ENCODE measurements at regions not wholly inside any gene's neighbourhood (a gene's known extent, or its start where the extent isn't known, plus 50 kb on each side); places are given as distances from the start of the nearest gene placed in this dataset.

GRCh38 chr4:104919406-104919805 lies 227.3 kb upstream of the TET2 start:
- no peak for TF ChIP-seq TEAD4 (IDR thresholded peaks at IDR 0.05)
- TF ChIP-seq REST (IDR thresholded peaks at IDR 0.05; ENCODE audit: low read depth): no peak
- TF ChIP-seq NFIC (IDR thresholded peaks at IDR 0.05): no peak
- no peak for TF ChIP-seq FOXM1 (IDR thresholded peaks at IDR 0.05; ENCODE audit: borderline replicate concordance, low read depth)
- no peak for TF ChIP-seq USF1 (IDR thresholded peaks at IDR 0.05)

GRCh38 chr4:104930298-104930697 lies 216.4 kb upstream of the TET2 start:
- TF ChIP-seq TEAD4 (IDR thresholded peaks at IDR 0.05) (no peak), TAF1 (IDR thresholded peaks at IDR 0.05; ENCODE audit: low read depth) (no peak)

- TF ChIP-seq RAD21 (IDR thresholded peaks at IDR 0.05; ENCODE audit: low read depth): peak; percentile 48
Observed at GRCh38 chr4:104930745-104931736, 215.6 kb upstream of the TET2 start.

- TF ChIP-seq REST (IDR thresholded peaks at IDR 0.05; ENCODE audit: low read depth) (no peak), RAD21 (IDR thresholded peaks at IDR 0.05; ENCODE audit: low read depth) (no peak), MAX (IDR thresholded peaks at IDR 0.05) (no peak), NFIC (IDR thresholded peaks at IDR 0.05) (no peak), USF1 (IDR thresholded peaks at IDR 0.05) (no peak), CEBPB (IDR thresholded peaks at IDR 0.05) (no peak), FOXM1 (IDR thresholded peaks at IDR 0.05; ENCODE audit: borderline replicate concordance, low read depth) (no peak), TEAD4 (IDR thresholded peaks at IDR 0.05) (no peak), YY1 (IDR thresholded peaks at IDR 0.05; ENCODE audit: low read depth) (no peak), ZBTB7A (IDR thresholded peaks at IDR 0.05; ENCODE audit: low read depth) (no peak), TCF12 (IDR thresholded peaks at IDR 0.05; ENCODE audit: low read depth) (no peak), EGR1 (IDR thresholded peaks at IDR 0.05) (no peak), TAF1 (IDR thresholded peaks at IDR 0.05; ENCODE audit: low read depth) (no peak)
Observed at GRCh38 chr4:104938624-104939023, 208.1 kb upstream of the TET2 start.

- TF ChIP-seq NFIC (IDR thresholded peaks at IDR 0.05): no peak
- no peak for TF ChIP-seq EP300 (IDR thresholded peaks at IDR 0.05; ENCODE audit: borderline replicate concordance)
- no peak for TF ChIP-seq FOXM1 (IDR thresholded peaks at IDR 0.05; ENCODE audit: borderline replicate concordance, low read depth)
- no peak for TF ChIP-seq EGR1 (IDR thresholded peaks at IDR 0.05)
- no peak for TF ChIP-seq REST (IDR thresholded peaks at IDR 0.05; ENCODE audit: low read depth)
Observed at GRCh38 chr4:104940927-104941326, 205.7 kb upstream of the TET2 start.

- TF ChIP-seq MAX (IDR thresholded peaks at IDR 0.05) (no peak), RAD21 (IDR thresholded peaks at IDR 0.05; ENCODE audit: low read depth) (no peak), ZBTB7A (IDR thresholded peaks at IDR 0.05; ENCODE audit: low read depth) (no peak), TAF1 (IDR thresholded peaks at IDR 0.05; ENCODE audit: low read depth) (no peak), YY1 (IDR thresholded peaks at IDR 0.05; ENCODE audit: low read depth) (no peak), CEBPB (IDR thresholded peaks at IDR 0.05) (no peak), NFIC (IDR thresholded peaks at IDR 0.05) (no peak), EGR1 (IDR thresholded peaks at IDR 0.05) (no peak)
Observed at GRCh38 chr4:104941661-104942062, 205.0 kb upstream of the TET2 start.

Measured in Ishikawa (cell line).